Tibial nerve (tissue), 4 donors: ENCODE measurements at regions not wholly inside any gene's neighbourhood (a gene's known extent, or its start where the extent isn't known, plus 50 kb on each side); places are given as distances from the start of the nearest gene placed in this dataset.

ENCODE experiments used
- EP300 ChIP-seq, 2 donors: sonication (generic); formaldehyde crosslinking; IDR thresholded peaks; one replicate each; pipeline ENCODE4 v1.6.1; 2017; ENCODE audit warnings: antibody characterized with exemption in 2 of 2, mild to moderate bottlenecking in 1 of 2
- TF ChIP-seq, protein P1 (sequence below), 5 experiments: fragments of 200-600 bp in 3 of 5; fragments of 450-650 bp in 2 of 5; sonication (generic) in 3 of 5; IDR thresholded peaks; one replicate each; pipeline ENCODE4 v1.5.1; 2016 to 2019; ENCODE audit warnings: antibody characterized with exemption in 5 of 5, mild to moderate bottlenecking in 3 of 5, moderate library complexity in 2 of 5

DNA sequence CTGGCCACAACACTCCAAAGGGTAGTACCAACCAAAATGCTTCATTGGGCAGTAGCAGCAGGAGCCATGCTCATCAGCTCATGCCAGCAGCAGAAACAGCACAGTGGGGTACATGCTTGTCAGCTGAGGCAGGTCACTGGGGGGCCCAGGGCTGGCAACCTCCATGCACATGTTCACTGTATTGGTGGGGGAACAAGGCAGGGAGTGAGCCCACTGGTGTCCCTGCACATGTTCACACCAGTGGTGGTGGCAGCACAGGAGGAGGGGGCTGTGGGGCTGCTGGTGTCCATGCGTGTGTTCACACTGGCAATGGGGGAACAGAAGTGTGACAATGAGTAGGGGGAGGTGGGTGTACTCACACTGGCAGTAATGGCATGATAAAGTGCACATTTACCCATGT, 254.3 kb upstream of the KIF2A start:
- TF ChIP-seq, protein P1, sequence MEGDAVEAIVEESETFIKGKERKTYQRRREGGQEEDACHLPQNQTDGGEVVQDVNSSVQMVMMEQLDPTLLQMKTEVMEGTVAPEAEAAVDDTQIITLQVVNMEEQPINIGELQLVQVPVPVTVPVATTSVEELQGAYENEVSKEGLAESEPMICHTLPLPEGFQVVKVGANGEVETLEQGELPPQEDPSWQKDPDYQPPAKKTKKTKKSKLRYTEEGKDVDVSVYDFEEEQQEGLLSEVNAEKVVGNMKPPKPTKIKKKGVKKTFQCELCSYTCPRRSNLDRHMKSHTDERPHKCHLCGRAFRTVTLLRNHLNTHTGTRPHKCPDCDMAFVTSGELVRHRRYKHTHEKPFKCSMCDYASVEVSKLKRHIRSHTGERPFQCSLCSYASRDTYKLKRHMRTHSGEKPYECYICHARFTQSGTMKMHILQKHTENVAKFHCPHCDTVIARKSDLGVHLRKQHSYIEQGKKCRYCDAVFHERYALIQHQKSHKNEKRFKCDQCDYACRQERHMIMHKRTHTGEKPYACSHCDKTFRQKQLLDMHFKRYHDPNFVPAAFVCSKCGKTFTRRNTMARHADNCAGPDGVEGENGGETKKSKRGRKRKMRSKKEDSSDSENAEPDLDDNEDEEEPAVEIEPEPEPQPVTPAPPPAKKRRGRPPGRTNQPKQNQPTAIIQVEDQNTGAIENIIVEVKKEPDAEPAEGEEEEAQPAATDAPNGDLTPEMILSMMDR (IDR thresholded peaks at IDR 0.05) = no peak
- no peak for TF ChIP-seq EP300 (IDR thresholded peaks at IDR 0.05)
